H9 (cell line): ENCODE measurements at regions not wholly inside any gene's neighbourhood (a gene's known extent, or its start where the extent isn't known, plus 50 kb on each side); places are given as distances from the start of the nearest gene placed in this dataset.

ENCODE experiments used
- DNase-seq: peaks from one replicate; pipeline ENCODE4 v3.0.0-alpha.2; 2017
- H2AFZ ChIP-seq: one replicate; pipeline ENCODE4 v1.6.1; 2013; ENCODE audit warnings: mild to moderate bottlenecking, low read length, control low read depth, moderate library complexity
- H2AK5ac ChIP-seq: 2 replicates; pipeline ENCODE4 v1.6.1; 2013; ENCODE audit warnings: low read length, control low read depth, mixed read lengths; ENCODE audit not compliant: insufficient read length
- H2BK120ac ChIP-seq: one replicate; pipeline ENCODE4 v1.6.1; 2013; ENCODE audit warnings: low read depth, mild to moderate bottlenecking, low read length, control low read depth, inconsistent platforms; ENCODE audit not compliant: poor library complexity, severe bottlenecking
- H2BK12ac ChIP-seq: 2 replicates; pipeline ENCODE4 v1.6.1; 2013; ENCODE audit warnings: low read length, control low read depth, mixed read lengths, low read depth; ENCODE audit not compliant: insufficient read length
- H2BK15ac ChIP-seq: 2 replicates; pipeline ENCODE4 v1.6.1; 2013; ENCODE audit warnings: low read depth, low read length, control low read depth
- H2BK20ac ChIP-seq: one replicate; pipeline ENCODE4 v1.6.1; 2013; ENCODE audit warnings: low read depth, mild to moderate bottlenecking, low read length, control low read depth, inconsistent platforms; ENCODE audit not compliant: poor library complexity, severe bottlenecking
- H2BK5ac ChIP-seq: 2 replicates; pipeline ENCODE4 v1.6.1; 2013; ENCODE audit warnings: low read length, control low read depth, mixed read lengths; ENCODE audit not compliant: insufficient read length
- H3K14ac ChIP-seq: 2 replicates; pipeline ENCODE4 v1.6.1; 2013; ENCODE audit warnings: low read length, control low read depth; ENCODE audit not compliant: insufficient read depth
- H3K18ac ChIP-seq: 2 replicates; pipeline ENCODE4 v1.6.1; 2013; ENCODE audit warnings: low read depth, mild to moderate bottlenecking, mixed read lengths, low read length, control low read depth; ENCODE audit not compliant: insufficient read length
- H3K23ac ChIP-seq: 2 replicates; pipeline ENCODE4 v1.6.1; 2013; ENCODE audit warnings: low read length, control low read depth, mixed read lengths, low read depth; ENCODE audit not compliant: insufficient read length
- H3K23me2 ChIP-seq: 2 replicates; pipeline ENCODE4 v1.6.1; 2013; ENCODE audit warnings: low read depth, mild to moderate bottlenecking, mixed read lengths, low read length, control low read depth; ENCODE audit not compliant: insufficient read length, poor library complexity, severe bottlenecking
- H3K27ac ChIP-seq: 2 replicates; pipeline ENCODE4 v1.5.1; 2013; ENCODE audit warnings: low read length, control low read depth, mixed read lengths, low read depth; ENCODE audit not compliant: insufficient read length
- H3K27me3 ChIP-seq: 2 replicates; pipeline ENCODE4 v1.6.1; 2013; ENCODE audit warnings: low read length, control low read depth, inconsistent platforms; ENCODE audit not compliant: insufficient read depth
- H3K4ac ChIP-seq: 2 replicates; pipeline ENCODE4 v1.6.1; 2013; ENCODE audit warnings: low read depth, mild to moderate bottlenecking, control low read depth, inconsistent platforms, low read length, moderate library complexity
- H3K4me1 ChIP-seq: 2 replicates; pipeline ENCODE4 v1.6.1; 2013; ENCODE audit warnings: low read length, control low read depth, inconsistent platforms; ENCODE audit not compliant: insufficient read depth
- H3K4me2 ChIP-seq: 2 replicates; pipeline ENCODE4 v1.6.1; 2013; ENCODE audit warnings: low read length, control low read depth, mixed read lengths; ENCODE audit not compliant: insufficient read length, insufficient read depth
- H3K56ac ChIP-seq: 2 replicates; pipeline ENCODE4 v1.6.1; 2013; ENCODE audit warnings: low read depth, mild to moderate bottlenecking, mixed read lengths, low read length, control low read depth; ENCODE audit not compliant: insufficient read length
- H3K79me1 ChIP-seq: 2 replicates; pipeline ENCODE4 v1.6.1; 2013; ENCODE audit warnings: low read depth, mild to moderate bottlenecking, moderate library complexity, low read length, control low read depth, inconsistent platforms; ENCODE audit not compliant: insufficient read depth, poor library complexity, severe bottlenecking
- H3K79me2 ChIP-seq: 2 replicates; pipeline ENCODE4 v1.6.1; 2013; ENCODE audit warnings: low read length, control low read depth, inconsistent platforms; ENCODE audit not compliant: insufficient read depth
- H3K9ac ChIP-seq: 2 replicates; pipeline ENCODE4 v1.6.1; 2013; ENCODE audit warnings: low read length, control low read depth, mixed read lengths; ENCODE audit not compliant: insufficient read length; ENCODE audit errors: extremely low read depth
- H3K9me3 ChIP-seq: one replicate; pipeline ENCODE4 v1.6.1; 2013; ENCODE audit warnings: low read depth, low read length, inconsistent platforms; ENCODE audit not compliant: control insufficient read depth
- H3T11ph ChIP-seq: one replicate; pipeline ENCODE4 v1.6.1; 2013; ENCODE audit warnings: mild to moderate bottlenecking, low read length, control low read depth, inconsistent platforms
- H4K20me1 ChIP-seq: one replicate; pipeline ENCODE4 v1.6.1; 2013; ENCODE audit not compliant: control insufficient read depth, insufficient read length, insufficient read depth
- H4K5ac ChIP-seq: 2 replicates; pipeline ENCODE4 v1.6.1; 2013; ENCODE audit warnings: low read depth, mild to moderate bottlenecking, mixed read lengths, low read length, control low read depth; ENCODE audit not compliant: insufficient read length
- H4K8ac ChIP-seq: replicated peaks from 2 replicates; pipeline ENCODE4 v1.6.1; 2013; ENCODE audit warnings: low read length, control low read depth, mixed read lengths, low read depth; ENCODE audit not compliant: insufficient read length
- H4K91ac ChIP-seq: 2 replicates; pipeline ENCODE4 v1.6.1; 2013; ENCODE audit warnings: low read depth, mild to moderate bottlenecking, moderate library complexity, mixed read lengths, low read length, control low read depth; ENCODE audit not compliant: insufficient read length
- H3K27ac Mint-ChIP-seq, 3 experiments: 2 replicates in 2 of 3; 3 replicates in 1 of 3; pipeline ENCODE4 v1.8.0; 2020 to 2021; ENCODE audit warnings: mixed read lengths in 3 of 3, mild to moderate bottlenecking in 1 of 3, moderate library complexity in 1 of 3
- H3K27me3 Mint-ChIP-seq: 2 replicates; pipeline ENCODE4 v1.8.0; 2021; ENCODE audit warnings: low read depth, mild to moderate bottlenecking, moderate library complexity, mixed read lengths
- H3K36me3 Mint-ChIP-seq, 3 experiments: 2 replicates in 2 of 3; 3 replicates in 1 of 3; pipeline ENCODE4 v1.8.0; 2020 to 2021; ENCODE audit warnings: low read depth in 3 of 3, mixed read lengths in 3 of 3; ENCODE audit not compliant: insufficient read depth in 1 of 3
- H3K4me1 Mint-ChIP-seq, 2 experiments: 2 replicates each; pipeline ENCODE4 v1.8.0; 2020; ENCODE audit warnings: mixed read lengths in 2 of 2
- H3K4me3 Mint-ChIP-seq, 2 experiments: 2 replicates in 1 of 2; 3 replicates in 1 of 2; pipeline ENCODE4 v1.8.0; 2020 to 2021; ENCODE audit warnings: mild to moderate bottlenecking in 2 of 2, mixed read lengths in 2 of 2, moderate library complexity in 1 of 2
- H3K9me3 Mint-ChIP-seq, 2 experiments: 2 replicates in 1 of 2; 3 replicates in 1 of 2; pipeline ENCODE4 v1.8.0; 2020; ENCODE audit warnings: mild to moderate bottlenecking in 2 of 2, mixed read lengths in 2 of 2, moderate library complexity in 1 of 2
- whole genome bisulfite sequencing: extraction: QIAGEN DNeasy Blood & Tissue Kit; methylation state at CpG from one replicate; pipeline ENCODE4 v1.1.7; 2013; ENCODE audit warnings: missing lambda C conversion rate, low lambda C conversion rate, mixed read lengths; ENCODE audit not compliant: insufficient read length; ENCODE audit errors: extremely low coverage; 5-methylcytosine and 5-hydroxymethylcytosine counted together
- TF ChIP-seq, protein P1 (sequence below): fragments of 200-600 bp; sonication (generic); conservative IDR thresholded peaks from 3 replicates; pipeline ENCODE4 v1.8.0; 2021; ENCODE audit warnings: antibody characterized with exemption, mild to moderate bottlenecking

DNA sequence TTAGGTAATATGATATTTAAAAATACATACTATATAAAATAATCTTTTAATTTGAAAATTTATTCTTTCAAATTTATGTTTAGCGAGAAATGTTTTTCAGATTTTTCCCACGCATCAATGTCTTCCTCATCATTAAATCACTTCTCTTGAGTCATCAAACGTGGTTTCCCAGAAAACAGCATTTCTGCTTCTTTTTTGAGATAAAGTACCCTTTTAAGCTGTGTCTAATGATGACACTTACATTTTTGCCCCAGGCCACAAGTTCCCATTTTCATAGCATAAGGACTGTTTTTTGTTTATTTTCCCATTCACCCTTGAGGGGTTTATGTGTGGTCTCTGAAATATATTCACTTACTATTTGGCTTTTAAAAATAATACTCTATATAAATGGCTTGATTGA lies 139.0 kb upstream of the HS3ST3A1 start:
- Histone ChIP-seq H4K91ac (no peak overlapping the region), H3K4ac (no peak overlapping the region), H3K14ac (no peak overlapping the region), H3K23ac (no peak overlapping the region), H2BK120ac (no peak overlapping the region), H2BK15ac (no peak overlapping the region), H4K20me1 (no peaks in the 10 kb centered on the region), H3T11ph (no peak overlapping the region), H2BK12ac (no peak overlapping the region), H4K8ac (no peak overlapping the region), H2AK5ac (no peak overlapping the region), H2BK5ac (no peak overlapping the region), H3K4me2 (no peak overlapping the region), H3K79me2 (no peaks in the 10 kb centered on the region), H2AFZ (no peak overlapping the region), H3K79me1 (no peaks in the 10 kb centered on the region), H3K27ac (no peak overlapping the region), H3K18ac (no peak overlapping the region), H3K9ac (no peak overlapping the region), H2BK20ac (no peak overlapping the region), H4K5ac (no peak overlapping the region), H3K9me3 (no peaks in the 10 kb centered on the region), H3K56ac (no peak overlapping the region), H3K27me3 (no peaks in the 10 kb centered on the region), H3K23me2 (no peaks in the 10 kb centered on the region), H3K4me1 (no peaks in the 10 kb centered on the region)
- Mint-ChIP-seq H3K27me3 (no peaks in the 10 kb centered on the region), H3K4me3 (no peak overlapping the region), H3K9me3 (peaks cover 6 to 9% of the 10 kb centered on the region in 2 experiments; a peak in 3 of 5 replicates), H3K36me3 (peaks cover 0 to 5% (median 0%) of the 10 kb centered on the region in 3 experiments; a peak in 2 of 7 replicates), H3K27ac (no peak overlapping the region), H3K4me1 (peaks cover 0 to 1% of the 10 kb centered on the region in 2 experiments; a peak in 1 of 4 replicates)
- TF ChIP-seq, protein P1, sequence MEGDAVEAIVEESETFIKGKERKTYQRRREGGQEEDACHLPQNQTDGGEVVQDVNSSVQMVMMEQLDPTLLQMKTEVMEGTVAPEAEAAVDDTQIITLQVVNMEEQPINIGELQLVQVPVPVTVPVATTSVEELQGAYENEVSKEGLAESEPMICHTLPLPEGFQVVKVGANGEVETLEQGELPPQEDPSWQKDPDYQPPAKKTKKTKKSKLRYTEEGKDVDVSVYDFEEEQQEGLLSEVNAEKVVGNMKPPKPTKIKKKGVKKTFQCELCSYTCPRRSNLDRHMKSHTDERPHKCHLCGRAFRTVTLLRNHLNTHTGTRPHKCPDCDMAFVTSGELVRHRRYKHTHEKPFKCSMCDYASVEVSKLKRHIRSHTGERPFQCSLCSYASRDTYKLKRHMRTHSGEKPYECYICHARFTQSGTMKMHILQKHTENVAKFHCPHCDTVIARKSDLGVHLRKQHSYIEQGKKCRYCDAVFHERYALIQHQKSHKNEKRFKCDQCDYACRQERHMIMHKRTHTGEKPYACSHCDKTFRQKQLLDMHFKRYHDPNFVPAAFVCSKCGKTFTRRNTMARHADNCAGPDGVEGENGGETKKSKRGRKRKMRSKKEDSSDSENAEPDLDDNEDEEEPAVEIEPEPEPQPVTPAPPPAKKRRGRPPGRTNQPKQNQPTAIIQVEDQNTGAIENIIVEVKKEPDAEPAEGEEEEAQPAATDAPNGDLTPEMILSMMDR, result no peak
- no peak for DNase-seq
- WGBS, result no CpG with 5 or more reads among the region's 3 CpGs
